Ishikawa (cell line): ENCODE measurements at regions not wholly inside any gene's neighbourhood (a gene's known extent, or its start where the extent isn't known, plus 50 kb on each side); places are given as distances from the start of the nearest gene placed in this dataset.

Source experiments
- EP300 ChIP-seq: IDR thresholded peaks from 2 replicates; pipeline ENCODE4 v1.6.1; 2012; ENCODE audit warnings: borderline replicate concordance
- TCF12 ChIP-seq: IDR thresholded peaks from 2 replicates; pipeline ENCODE4 v1.6.1; 2012; ENCODE audit warnings: low read depth
- TEAD4 ChIP-seq: IDR thresholded peaks from 2 replicates; pipeline ENCODE4 v1.6.1; 2012
- YY1 ChIP-seq: IDR thresholded peaks from 2 replicates; pipeline ENCODE4 v1.6.1; 2012; ENCODE audit warnings: low read depth
- TF ChIP-seq, protein P1 (sequence below): IDR thresholded peaks from 2 replicates; pipeline ENCODE4 v1.6.1; 2012; ENCODE audit warnings: low read depth, mild to moderate bottlenecking
- TF ChIP-seq, protein P2 (sequence below): IDR thresholded peaks from 2 replicates; pipeline ENCODE4 v1.6.1; 2012

DNA sequence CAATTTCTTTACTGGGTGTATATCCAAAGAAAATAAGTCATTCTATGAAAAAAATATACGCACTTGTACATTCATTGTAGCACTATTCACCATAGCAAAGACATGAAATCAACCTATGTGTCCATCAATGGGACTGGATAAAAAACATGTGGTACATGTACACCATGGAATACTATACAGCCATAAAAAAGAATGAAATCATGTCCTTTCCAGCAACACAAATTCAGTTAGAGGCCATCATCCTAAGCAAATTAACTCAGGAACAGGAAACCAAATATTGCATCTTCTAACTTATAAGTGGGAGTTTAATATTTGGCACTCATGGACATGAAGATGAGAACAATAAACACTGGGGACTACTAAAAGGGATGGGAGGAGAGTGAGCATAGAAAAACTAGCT lies 325.7 kb downstream of the TGFB2 start:
- no peak for TF ChIP-seq YY1
- no peak for TF ChIP-seq TCF12
- no peak for TF ChIP-seq EP300
- TF ChIP-seq, protein P1, sequence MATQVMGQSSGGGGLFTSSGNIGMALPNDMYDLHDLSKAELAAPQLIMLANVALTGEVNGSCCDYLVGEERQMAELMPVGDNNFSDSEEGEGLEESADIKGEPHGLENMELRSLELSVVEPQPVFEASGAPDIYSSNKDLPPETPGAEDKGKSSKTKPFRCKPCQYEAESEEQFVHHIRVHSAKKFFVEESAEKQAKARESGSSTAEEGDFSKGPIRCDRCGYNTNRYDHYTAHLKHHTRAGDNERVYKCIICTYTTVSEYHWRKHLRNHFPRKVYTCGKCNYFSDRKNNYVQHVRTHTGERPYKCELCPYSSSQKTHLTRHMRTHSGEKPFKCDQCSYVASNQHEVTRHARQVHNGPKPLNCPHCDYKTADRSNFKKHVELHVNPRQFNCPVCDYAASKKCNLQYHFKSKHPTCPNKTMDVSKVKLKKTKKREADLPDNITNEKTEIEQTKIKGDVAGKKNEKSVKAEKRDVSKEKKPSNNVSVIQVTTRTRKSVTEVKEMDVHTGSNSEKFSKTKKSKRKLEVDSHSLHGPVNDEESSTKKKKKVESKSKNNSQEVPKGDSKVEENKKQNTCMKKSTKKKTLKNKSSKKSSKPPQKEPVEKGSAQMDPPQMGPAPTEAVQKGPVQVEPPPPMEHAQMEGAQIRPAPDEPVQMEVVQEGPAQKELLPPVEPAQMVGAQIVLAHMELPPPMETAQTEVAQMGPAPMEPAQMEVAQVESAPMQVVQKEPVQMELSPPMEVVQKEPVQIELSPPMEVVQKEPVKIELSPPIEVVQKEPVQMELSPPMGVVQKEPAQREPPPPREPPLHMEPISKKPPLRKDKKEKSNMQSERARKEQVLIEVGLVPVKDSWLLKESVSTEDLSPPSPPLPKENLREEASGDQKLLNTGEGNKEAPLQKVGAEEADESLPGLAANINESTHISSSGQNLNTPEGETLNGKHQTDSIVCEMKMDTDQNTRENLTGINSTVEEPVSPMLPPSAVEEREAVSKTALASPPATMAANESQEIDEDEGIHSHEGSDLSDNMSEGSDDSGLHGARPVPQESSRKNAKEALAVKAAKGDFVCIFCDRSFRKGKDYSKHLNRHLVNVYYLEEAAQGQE, result no peak
- TF ChIP-seq TEAD4, result no peak
- TF ChIP-seq, protein P2, sequence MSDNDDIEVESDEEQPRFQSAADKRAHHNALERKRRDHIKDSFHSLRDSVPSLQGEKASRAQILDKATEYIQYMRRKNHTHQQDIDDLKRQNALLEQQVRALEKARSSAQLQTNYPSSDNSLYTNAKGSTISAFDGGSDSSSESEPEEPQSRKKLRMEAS, result no peak
